GM12878 (cell line): ENCODE measurements at regions not wholly inside any gene's neighbourhood (a gene's known extent, or its start where the extent isn't known, plus 50 kb on each side); places are given as distances from the start of the nearest gene placed in this dataset.

ENCODE experiments used
- ATAC-seq: fragments of 200-7000 bp; cut with Tn5 transposase; 3 replicates; pipeline ENCODE4 v1.9.1; 2020; ENCODE audit warnings: mild to moderate bottlenecking, moderate library complexity
- BruUV-seq: library from RNA; stranded (reverse); fragments of 400-500 nt; replicated peaks from 2 replicates; lab custom pipeline; 2021; lab: Mats Ljungman, UMichigan
- CTCF ChIA-PET: fragments of 300-600 bp; sonication (Branson Sonifier 250); formaldehyde crosslinking; extraction: SDS; loops from one replicate; lab custom pipeline; 2021; ENCODE audit warnings: inconsistent platforms; lab: Yijun Ruan, JAX
- POLR2A ChIA-PET: fragments of 350-600 bp; formaldehyde crosslinking; extraction: SDS; loops from one replicate; lab custom pipeline; 2021; ENCODE audit warnings: inconsistent platforms; lab: Charles Lee
- RAD21 ChIA-PET: fragments of 300-600 bp; sonication (Branson Sonifier 250); formaldehyde crosslinking; loops from one replicate; lab custom pipeline; 2023; ENCODE audit warnings: antibody characterized with exemption; ENCODE audit not compliant: unreplicated experiment; lab: Charles Lee
- SMC1A ChIA-PET: fragments of 300-600 bp; sonication (Branson Sonifier 250); formaldehyde crosslinking; loops from one replicate; lab custom pipeline; 2023; ENCODE audit not compliant: unreplicated experiment, uncharacterized antibody; lab: Charles Lee
- DNase-seq: peaks from one replicate; pipeline ENCODE4 v3.0.0-alpha.2; 2011; ENCODE audit warnings: low read depth, low spot score
- FAIRE-seq: peaks from 3 replicates; lab custom pipeline; 2011; peaks lifted over from hg19 to GRCh38; lab: Jason Lieb, UNC
- H2AFZ ChIP-seq: 2 replicates; pipeline ENCODE4 v1.6.0; 2011; ENCODE audit warnings: low read depth, low read length, control low read depth; ENCODE audit not compliant: control insufficient read depth
- H3K27ac ChIP-seq: 2 replicates; pipeline ENCODE4 v1.5.1; 2011; ENCODE audit warnings: control low read depth; ENCODE audit not compliant: control insufficient read depth, insufficient read depth
- H3K27me3 ChIP-seq, 2 experiments: replicated peaks in 1 of 2; 2 replicates each; pipeline versions ENCODE4 v1.6.0 to v1.6.1; 2011; ENCODE audit warnings: low read length in 1 of 2; ENCODE audit not compliant: control insufficient read depth in 2 of 2, insufficient read depth in 2 of 2
- H3K36me3 ChIP-seq, 2 experiments: 2 replicates each; pipeline ENCODE4 v1.5.1; 2011; ENCODE audit warnings: low read length in 1 of 2; ENCODE audit not compliant: control insufficient read depth in 2 of 2, insufficient read depth in 2 of 2
- H3K4me1 ChIP-seq: 2 replicates; pipeline ENCODE4 v1.6.1; 2011; ENCODE audit warnings: mild to moderate bottlenecking, low read length, moderate library complexity, mixed read lengths; ENCODE audit not compliant: control insufficient read depth, insufficient read depth
- H3K4me2 ChIP-seq: 2 replicates; pipeline ENCODE4 v1.6.0; 2011; ENCODE audit warnings: control low read depth; ENCODE audit not compliant: control insufficient read depth, insufficient read depth
- H3K4me3 ChIP-seq: fragments of 200-600 bp; sonication (generic); 2 replicates; pipeline ENCODE4 v1.5.1; 2016
- H3K79me2 ChIP-seq: 2 replicates; pipeline ENCODE4 v1.6.0; 2011; ENCODE audit warnings: low read length; ENCODE audit not compliant: control insufficient read depth, insufficient read depth
- H3K9ac ChIP-seq: 2 replicates; pipeline ENCODE4 v1.8.0; 2011; ENCODE audit warnings: low read length, control low read depth, mixed read lengths; ENCODE audit not compliant: control insufficient read depth, insufficient read depth
- H3K9me3 ChIP-seq: replicated peaks from 3 replicates; pipeline ENCODE4 v1.5.1; 2011; ENCODE audit warnings: mild to moderate bottlenecking, low read length; ENCODE audit not compliant: control insufficient read depth, insufficient read depth
- H4K20me1 ChIP-seq: 2 replicates; pipeline ENCODE4 v1.6.0; 2011; ENCODE audit not compliant: control insufficient read depth, insufficient read depth
- HDGF ChIP-seq: fragments of 450-650 bp; IDR thresholded peaks from 2 replicates; pipeline ENCODE4 v1.6.1; 2016; ENCODE audit warnings: antibody characterized with exemption
- KDM1A ChIP-seq: fragments of 200-600 bp; sonication (generic); IDR thresholded peaks from 2 replicates; pipeline ENCODE4 v1.6.1; 2016; ENCODE audit warnings: borderline replicate concordance
- RAD51 ChIP-seq: fragments of 450-650 bp; IDR thresholded peaks from 2 replicates; pipeline ENCODE4 v1.6.1; 2016; ENCODE audit warnings: moderate library complexity, mild to moderate bottlenecking, inconsistent platforms
- SIX5 ChIP-seq: IDR thresholded peaks from 2 replicates; pipeline ENCODE4 v1.6.1; 2011; ENCODE audit warnings: mild to moderate bottlenecking, low read depth, low read length, moderate library complexity; ENCODE audit not compliant: severe bottlenecking
- TARDBP ChIP-seq: IDR thresholded peaks from 2 replicates; pipeline ENCODE4 v1.6.1; 2016; ENCODE audit warnings: borderline replicate concordance
- ZNF384 ChIP-seq: IDR thresholded peaks from 2 replicates; pipeline ENCODE4 v1.6.1; 2012; ENCODE audit warnings: low read depth, mild to moderate bottlenecking, low read length, improper control_type of control experiment, borderline replicate concordance
- WGBS: methylation state at CpG from one replicate; pipeline ENCODE4 v1.1.6; 2016; ENCODE audit warnings: low lambda C conversion rate; ENCODE audit not compliant: insufficient replicate concordance, insufficient coverage; ENCODE audit errors: missing lambda C conversion rate; 5-methylcytosine and 5-hydroxymethylcytosine counted together
- in situ Hi-C: fragments of 300-500 bp; cut with MboI; formaldehyde crosslinking; loops from 9 replicates; pipeline ENCODE4 v1.14.3; 2018; ENCODE audit warnings: mixed read lengths
- intact Hi-C: fragments of 100-400 bp; cut with micrococcal nuclease; formaldehyde crosslinking; loops from one replicate; pipeline ENCODE4 v1.14.2; 2022; ENCODE audit not compliant: unreplicated experiment
- TF ChIP-seq, protein P1 (sequence below): fragments of 450-650 bp; formaldehyde crosslinking; IDR thresholded peaks from 2 replicates; pipeline ENCODE4 v1.5.0; 2022; ENCODE audit warnings: mild to moderate bottlenecking, missing genetic modification characterization

DNA sequence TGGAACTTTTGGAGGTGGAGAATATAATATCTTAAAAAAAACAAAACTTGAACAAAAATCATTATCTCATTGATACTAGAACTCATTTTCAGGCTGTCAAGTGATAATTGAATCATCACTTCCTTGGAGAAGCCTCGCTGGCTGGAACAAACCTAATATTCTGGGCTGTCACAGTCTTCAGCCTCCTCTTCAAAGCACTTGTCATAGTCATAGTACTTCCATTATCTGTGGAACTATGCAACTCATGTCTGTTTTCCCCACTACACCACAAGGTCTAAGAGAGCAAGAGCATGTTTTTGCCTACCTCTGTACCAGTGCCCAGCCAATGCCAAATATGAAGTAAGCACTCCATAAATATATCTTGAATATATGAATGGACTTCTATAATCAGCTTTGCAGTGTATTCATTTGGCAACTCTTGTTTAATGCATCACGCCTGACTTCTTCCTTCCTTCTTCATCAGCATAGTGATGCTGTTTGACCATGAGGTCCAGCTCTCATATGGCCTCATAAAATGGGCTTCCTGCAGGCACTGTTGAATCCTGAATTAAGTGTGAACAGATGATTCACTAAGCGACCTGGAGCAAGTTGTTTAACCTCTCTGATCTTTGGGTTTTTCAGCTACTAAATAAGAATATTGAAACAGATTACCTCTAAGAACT is 86.6 kb upstream of the SNRK start (continued):
- TF ChIP-seq KDM1A (no peak), SIX5 (no peak)
- TF ChIP-seq, all 136 proteins: peak for 0

DNA sequence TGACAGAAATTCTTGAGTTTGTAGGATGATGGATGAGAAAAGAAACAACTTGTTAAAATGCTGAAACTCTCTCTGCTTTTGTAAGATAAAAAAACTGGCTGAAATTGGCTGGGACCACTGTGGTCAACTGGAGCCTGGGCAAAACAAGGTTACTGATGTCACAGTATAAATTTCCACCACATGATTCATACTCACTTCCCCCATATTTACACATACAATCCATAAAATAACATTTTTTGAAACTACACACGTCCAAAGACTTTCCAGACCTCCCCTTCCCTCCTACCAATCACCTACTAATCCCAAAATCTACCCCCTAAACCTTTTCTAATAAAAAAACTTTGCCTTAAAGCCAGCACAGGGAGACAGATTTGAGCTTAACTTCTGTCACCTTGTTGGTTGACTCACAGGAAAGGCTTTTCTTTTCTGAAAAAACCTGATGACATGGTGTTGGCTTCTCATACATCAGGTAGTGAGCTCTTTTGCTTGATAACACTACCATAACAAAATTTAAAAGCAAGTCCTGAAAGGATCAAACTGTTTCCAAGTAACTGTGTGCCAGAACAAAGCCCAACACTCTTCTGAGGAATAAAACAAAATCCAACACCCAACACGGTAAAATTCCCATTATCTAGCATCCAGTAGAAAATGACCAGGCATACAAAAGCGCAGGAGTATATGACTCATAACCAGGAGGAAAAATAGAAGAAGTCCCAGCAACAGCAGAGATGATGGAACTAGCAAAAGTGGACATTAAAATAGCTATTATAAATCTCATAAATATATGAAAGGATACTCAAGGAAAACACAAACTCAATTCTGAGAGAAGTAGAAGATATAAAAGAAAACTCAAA is 87.3 kb upstream of the SNRK start:
- ChIA-PET RAD21 (no interaction called here), SMC1A (no interaction called here)
- no peak for ATAC-seq
- H3K4me3 ChIP-seq: no peak overlapping the region
- TF ChIP-seq RAD51: no peak
- TF ChIP-seq TARDBP: no peak
- TF ChIP-seq ZNF384: no peak
- TF ChIP-seq HDGF: no peak
- TF ChIP-seq, protein P1, sequence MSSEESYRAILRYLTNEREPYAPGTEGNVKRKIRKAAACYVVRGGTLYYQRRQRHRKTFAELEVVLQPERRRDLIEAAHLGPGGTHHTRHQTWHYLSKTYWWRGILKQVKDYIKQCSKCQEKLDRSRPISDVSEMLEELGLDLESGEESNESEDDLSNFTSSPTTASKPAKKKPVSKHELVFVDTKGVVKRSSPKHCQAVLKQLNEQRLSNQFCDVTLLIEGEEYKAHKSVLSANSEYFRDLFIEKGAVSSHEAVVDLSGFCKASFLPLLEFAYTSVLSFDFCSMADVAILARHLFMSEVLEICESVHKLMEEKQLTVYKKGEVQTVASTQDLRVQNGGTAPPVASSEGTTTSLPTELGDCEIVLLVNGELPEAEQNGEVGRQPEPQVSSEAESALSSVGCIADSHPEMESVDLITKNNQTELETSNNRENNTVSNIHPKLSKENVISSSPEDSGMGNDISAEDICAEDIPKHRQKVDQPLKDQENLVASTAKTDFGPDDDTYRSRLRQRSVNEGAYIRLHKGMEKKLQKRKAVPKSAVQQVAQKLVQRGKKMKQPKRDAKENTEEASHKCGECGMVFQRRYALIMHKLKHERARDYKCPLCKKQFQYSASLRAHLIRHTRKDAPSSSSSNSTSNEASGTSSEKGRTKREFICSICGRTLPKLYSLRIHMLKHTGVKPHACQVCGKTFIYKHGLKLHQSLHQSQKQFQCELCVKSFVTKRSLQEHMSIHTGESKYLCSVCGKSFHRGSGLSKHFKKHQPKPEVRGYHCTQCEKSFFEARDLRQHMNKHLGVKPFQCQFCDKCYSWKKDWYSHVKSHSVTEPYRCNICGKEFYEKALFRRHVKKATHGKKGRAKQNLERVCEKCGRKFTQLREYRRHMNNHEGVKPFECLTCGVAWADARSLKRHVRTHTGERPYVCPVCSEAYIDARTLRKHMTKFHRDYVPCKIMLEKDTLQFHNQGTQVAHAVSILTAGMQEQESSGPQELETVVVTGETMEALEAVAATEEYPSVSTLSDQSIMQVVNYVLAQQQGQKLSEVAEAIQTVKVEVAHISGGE: no peak
- TF ChIP-seq, all 136 proteins: peak for 0
- Histone ChIP-seq H3K4me1 (no peaks in the 10 kb centered on the region), H3K36me3 (no peaks in the 10 kb centered on the region), H3K9ac (no peak overlapping the region), H3K9me3 (no peaks in the 10 kb centered on the region; the same call in 2 of the 3 replicates), H3K27ac (no peak overlapping the region), H3K27me3 (no peaks in the 10 kb centered on the region; a peak in 2 of 4 replicates), H3K79me2 (no peaks in the 10 kb centered on the region), H4K20me1 (no peaks in the 10 kb centered on the region), H3K4me2 (no peak overlapping the region), H2AFZ (no peak overlapping the region)
- DNase-seq (no peak), FAIRE-seq (no peak)
- no TSS peak for BruUV-seq
- intact Hi-C loops: no loop called here
- WGBS: 11% methylated on average over 3 of the region's 3 CpGs
- ChIA-PET POLR2A (interaction anchor here (0.7 kb wide), 1 partner anchor 10 kb away, joined by 3 read pairs; no protein-coding TSS in a partner anchor), CTCF (interaction anchor here (0.6 to 1.0 kb wide), 2 partner anchors 13 to 931 kb away, joined by 3 read pairs; no protein-coding TSS in a partner anchor)
- in situ Hi-C loops: no loop called here
